ENCODE measurements at regions not wholly inside any gene's neighbourhood (a gene's known extent, or its start where the extent isn't known, plus 50 kb on each side); places are given as distances from the start of the nearest gene placed in this dataset.

DNA sequence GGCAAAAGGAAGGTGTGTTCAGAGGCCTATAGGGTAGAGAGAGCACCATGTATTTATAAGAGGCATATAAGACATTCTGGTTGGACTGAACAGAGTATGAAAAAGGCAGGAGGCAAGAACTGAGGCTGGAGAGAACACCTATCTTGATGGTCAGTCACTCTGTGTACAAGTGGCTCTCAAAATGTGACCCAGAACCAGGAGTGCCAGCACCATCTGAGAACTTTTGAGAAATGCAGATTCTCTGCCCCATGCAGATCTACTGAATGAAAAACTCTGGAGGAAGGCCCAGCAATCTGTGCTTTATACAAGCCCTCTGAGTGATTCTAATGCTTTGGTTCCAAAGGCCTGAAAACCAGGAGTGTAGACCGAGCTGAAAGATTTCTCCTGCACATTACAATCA is 324.0 kb upstream of the IL12A start:
- TF ChIP-seq, protein P1, sequence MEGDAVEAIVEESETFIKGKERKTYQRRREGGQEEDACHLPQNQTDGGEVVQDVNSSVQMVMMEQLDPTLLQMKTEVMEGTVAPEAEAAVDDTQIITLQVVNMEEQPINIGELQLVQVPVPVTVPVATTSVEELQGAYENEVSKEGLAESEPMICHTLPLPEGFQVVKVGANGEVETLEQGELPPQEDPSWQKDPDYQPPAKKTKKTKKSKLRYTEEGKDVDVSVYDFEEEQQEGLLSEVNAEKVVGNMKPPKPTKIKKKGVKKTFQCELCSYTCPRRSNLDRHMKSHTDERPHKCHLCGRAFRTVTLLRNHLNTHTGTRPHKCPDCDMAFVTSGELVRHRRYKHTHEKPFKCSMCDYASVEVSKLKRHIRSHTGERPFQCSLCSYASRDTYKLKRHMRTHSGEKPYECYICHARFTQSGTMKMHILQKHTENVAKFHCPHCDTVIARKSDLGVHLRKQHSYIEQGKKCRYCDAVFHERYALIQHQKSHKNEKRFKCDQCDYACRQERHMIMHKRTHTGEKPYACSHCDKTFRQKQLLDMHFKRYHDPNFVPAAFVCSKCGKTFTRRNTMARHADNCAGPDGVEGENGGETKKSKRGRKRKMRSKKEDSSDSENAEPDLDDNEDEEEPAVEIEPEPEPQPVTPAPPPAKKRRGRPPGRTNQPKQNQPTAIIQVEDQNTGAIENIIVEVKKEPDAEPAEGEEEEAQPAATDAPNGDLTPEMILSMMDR (conservative IDR thresholded peaks at IDR 0.05; ENCODE audit: low read length), result no peak
- TF ChIP-seq EZH2phosphoT487 (IDR thresholded peaks at IDR 0.05; ENCODE audit: borderline replicate concordance, low read depth, low read length), result no peak

Data from OCI-LY7 (cell line).